GM10266 (cell line): ENCODE measurements at regions not wholly inside any gene's neighbourhood (a gene's known extent, or its start where the extent isn't known, plus 50 kb on each side); places are given as distances from the start of the nearest gene placed in this dataset.
A peak's percentile ranks its signal among the peaks of the same experiment; 100 is the strongest.

Experiments
- DNase-seq: peaks from one replicate; pipeline ENCODE4 v3.0.0; 2012; ENCODE audit errors: extremely low spot score
- CTCF ChIP-seq: IDR thresholded peaks from 2 replicates; pipeline ENCODE4 v1.5.1; 2012; ENCODE audit warnings: mild to moderate bottlenecking, low read depth; ENCODE audit not compliant: control insufficient read depth, insufficient read depth; ENCODE audit errors: missing control alignments

- no peak for DNase-seq
- TF ChIP-seq CTCF = peak; percentile 12
These were observed 99.9 kb upstream of the TLE4 start for GRCh38 chr9:79471580-79472543.

GRCh38 chr9:79473704-79474103 is 98.1 kb upstream of the TLE4 start:
- no peak for TF ChIP-seq CTCF
- no peak for DNase-seq

GRCh38 chr9:79477241-79477840 is 94.4 kb upstream of the TLE4 start:
- DNase-seq = no peak
- TF ChIP-seq CTCF = no peak

GRCh38 chr9:79477955-79478771 is 93.6 kb upstream of the TLE4 start:
- DNase-seq = peak; percentile 21
- TF ChIP-seq CTCF = peak; percentile 44

GRCh38 chr9:79480639-79481038 is 91.1 kb upstream of the TLE4 start:
- DNase-seq = no peak
- TF ChIP-seq CTCF = no peak

- TF ChIP-seq CTCF = no peak
- DNase-seq = no peak
These were observed 89.8 kb upstream of the TLE4 start for GRCh38 chr9:79481846-79482477.
